ENCODE measurements at regions not wholly inside any gene's neighbourhood (a gene's known extent, or its start where the extent isn't known, plus 50 kb on each side); places are given as distances from the start of the nearest gene placed in this dataset.

DNA sequence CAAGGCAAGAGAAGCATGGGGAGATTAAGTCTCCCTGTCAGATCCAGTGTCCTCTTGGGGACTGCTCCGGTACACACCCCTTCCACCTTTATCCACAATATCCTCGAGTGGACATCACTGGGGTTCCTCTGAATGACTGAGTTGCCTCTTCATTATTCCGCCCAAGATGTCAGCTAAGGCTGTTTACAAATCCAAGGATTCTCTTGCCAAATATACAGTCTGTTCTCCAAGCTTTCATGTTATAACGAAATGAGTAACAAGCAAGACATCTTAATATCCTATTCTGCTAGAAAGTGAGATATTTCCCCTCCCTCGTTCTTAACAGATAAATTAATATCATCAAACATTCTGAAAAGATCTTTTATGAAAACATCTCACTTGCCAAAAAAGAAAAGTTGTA lies 314.1 kb upstream of the IRX5 start:
- DNase-seq, result no peak

DNA sequence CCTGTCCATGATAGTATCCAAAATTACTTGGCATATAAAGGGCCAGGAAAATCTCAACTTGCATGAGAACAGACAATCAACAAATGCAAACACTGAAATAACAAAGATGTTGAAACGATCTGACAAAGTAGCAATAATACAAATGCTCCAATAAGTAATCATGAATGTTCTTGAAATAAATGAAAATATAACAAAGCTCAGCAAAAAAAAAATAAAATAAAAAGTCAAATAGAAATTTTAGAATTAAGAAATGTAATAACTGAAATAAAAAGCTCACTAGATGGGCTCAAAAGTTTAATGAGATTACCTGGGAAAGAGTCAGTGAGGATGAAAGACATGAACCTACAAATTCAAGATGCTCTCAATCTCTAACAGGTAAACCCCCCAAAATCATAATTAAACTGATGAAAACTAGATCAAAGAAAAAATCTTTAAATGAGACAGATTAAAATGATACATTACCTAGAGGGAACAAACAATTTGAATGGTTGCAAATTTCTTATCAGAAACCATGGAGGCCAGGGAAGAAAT lies 319.0 kb upstream of the IRX3 start:
- DNase-seq, result no peak

DNA sequence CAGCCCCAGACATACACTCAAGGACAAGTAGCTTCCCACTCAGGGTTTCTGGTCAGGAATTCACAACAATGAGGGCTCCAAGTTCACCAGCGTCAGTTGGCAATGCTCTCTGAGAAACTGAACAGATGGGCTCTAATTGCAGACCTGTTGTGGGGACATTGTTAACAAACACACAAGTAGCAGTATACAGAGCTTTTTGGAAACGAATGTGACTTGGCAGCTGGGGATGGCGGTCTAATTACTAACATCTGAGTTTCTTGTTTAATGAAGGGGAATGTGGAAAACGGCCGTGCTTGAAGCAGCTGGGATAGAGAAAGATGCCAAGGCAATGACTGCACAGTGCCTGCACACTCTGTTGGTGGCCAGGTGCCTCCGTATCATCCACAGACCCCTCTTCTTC lies 316.1 kb upstream of the IRX3 start:
- no peak for DNase-seq

DNA sequence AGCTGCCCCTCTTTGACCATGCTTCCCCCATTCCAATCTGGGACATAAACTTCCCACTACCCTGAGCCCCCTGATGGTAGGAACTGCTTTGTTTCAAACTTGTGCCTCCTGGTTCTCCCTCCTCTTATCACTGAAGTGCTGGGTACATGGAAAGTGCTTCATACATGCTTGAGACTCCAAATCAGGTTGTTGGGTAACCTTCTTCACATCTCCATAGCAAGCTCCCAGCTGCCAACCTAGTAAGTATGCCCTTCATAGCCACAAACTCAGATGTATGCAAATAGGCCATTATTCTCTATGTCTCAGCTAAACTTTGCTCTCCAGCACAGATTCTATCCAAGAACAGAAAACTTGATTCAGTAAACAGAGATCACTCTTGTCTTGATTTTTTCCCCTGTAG lies 310.6 kb upstream of the IRX3 start:
- no peak for DNase-seq

DNA sequence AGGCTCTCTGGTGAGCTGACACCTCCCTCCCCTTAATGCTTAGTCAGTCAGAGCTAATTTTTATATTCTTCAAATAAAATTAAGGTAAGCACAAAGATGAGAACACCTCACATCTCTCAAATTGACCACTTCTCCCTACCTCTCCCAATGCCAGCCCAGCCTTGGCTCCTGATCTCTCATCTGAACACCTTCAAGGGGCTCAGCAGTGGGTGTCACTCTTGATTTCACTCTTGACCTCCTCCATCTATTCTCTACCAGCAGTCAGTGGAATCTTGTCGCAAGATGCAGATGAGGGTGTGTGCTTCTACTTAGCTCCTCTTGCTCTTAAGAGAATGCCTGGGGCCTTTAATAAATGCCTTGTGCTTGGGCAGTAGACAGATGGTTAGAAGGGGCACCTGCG lies 309.0 kb upstream of the IRX3 start:
- DNase-seq, result no peak

DNA sequence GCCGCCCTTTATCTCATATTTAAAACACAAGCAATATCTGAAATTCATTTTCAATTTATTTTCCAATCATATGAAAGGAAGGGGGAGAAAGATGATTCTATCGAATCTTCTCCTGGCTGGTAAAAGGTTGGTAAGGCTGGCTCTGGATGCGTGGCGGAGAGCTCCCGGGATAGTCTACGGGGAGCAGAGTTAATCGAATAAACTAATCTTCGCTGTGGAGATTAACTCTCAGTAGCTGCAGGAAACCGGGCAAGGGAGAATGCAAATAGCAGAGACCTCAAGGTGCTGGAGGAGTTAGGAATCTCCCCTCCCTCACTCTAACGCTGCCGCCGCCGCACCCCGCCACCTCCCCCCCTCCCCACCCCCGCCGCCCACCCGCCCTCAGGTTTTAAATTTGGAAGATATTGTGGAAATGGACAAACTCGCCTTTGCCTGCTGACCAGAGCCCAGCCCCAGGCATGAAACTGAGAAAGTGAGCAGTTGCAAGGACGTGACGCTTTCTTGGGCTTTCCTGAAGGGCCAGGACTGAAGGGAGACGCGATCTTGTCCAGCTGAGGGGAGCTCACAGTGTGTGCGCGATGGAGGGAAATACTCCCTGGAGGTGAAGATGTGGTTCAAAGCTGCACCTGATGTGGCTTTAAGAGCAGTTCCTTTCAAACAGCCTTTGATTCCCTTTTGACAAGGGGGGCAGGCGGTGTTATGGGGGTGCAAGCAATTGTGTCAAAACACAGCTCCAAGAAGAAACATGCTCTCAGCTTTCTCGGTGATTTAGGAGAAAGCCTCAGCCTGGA lies 308.2 kb upstream of the IRX3 start:
- no peak for DNase-seq

DNA sequence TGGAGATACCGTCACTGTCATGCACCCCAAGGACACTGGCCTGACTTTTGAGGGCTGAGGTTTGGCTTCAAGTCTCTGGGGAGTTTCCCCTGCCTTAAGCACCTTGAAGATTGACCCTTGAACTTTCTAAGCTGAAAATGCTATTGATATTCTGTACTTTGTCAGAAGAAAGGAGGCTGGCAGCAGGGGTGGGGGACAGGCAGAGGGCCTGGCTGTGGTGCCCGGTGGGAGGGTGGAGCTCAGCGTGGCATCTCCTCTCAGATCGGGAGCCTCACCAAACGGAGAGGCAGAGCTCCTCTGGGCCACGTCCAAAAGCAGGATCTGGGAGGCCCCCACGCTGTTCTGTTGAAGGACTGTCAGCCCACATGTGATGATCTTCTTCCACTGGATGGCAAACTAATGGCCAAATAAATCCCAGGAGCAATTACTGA lies 305.2 kb upstream of the IRX3 start:
- no peak for DNase-seq

DNA sequence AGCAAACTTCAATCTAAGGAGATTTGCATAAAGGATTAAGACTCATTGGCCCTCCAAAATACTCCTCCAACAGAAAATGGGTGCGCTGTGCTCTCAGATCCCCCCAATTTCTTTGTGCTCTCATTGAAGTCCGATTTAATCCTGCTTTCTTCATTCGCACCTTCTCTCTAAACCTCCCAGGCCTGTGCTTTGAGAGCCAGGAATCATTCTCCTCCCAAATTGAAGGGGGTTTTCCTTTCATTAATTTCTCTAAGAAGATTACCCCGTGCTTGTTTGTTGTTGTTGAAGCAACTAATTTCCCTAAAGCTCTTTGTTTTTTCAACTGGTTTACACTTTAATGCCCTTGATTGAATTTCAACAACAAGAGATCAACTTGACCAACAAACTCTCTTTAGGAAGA lies 304.2 kb upstream of the IRX3 start:
- no peak for DNase-seq

DNA sequence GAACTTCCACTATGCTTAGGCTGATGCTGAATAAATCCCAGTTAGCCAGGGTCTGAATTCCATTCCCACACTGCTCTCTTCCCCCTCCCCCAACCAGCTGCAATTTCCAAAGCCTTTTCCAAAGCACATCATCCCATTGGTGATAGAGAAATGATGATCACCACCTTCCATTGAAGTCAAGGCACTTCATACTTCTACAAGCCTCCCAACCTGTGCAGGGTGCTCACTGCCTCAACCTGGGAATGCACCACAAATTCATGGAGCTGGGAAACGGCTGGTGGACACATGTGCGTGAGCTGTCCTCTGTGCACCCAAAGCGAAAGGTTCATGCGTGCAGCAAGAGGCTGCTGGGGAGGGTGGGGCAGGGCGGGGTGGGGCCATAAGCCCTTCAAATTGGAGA lies 302.7 kb upstream of the IRX3 start:
- DNase-seq, result no peak

DNA sequence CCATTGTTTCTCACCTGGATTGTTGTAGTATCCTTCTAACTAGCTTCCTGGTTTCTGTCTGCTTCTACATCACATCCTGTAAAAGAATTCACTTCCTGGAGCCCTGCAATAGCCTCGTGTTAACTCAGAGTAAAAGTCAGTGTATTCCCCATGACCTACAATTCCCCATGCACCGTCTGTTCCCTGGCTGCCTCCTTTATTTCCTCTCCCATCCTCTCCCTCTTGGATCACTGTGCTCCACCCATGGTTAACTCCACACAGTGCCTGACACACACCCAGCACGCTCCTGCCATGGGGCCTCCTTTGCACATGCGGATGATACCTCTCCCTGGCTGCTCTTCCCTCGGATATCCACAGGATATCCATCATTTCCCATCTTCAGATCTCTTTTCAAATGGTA lies 301.4 kb upstream of the IRX3 start:
- DNase-seq, result no peak

DNA sequence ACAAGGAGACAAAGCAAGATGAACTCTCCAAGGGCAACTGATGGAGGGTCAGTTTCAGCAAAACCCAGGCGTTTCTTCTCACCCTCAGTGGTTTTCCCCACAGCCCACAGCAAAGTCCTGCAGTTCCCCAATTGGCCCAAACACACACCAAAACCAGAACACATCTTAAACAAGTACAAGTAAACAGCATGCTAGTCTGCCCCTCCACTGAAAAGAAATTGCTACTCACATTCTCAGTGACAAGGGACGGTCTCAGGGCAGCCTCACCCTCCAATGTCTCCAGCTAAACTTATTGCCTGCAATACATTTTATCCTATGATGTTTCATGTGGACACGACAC lies 300.6 kb upstream of the IRX3 start:
- no peak for DNase-seq

DNA sequence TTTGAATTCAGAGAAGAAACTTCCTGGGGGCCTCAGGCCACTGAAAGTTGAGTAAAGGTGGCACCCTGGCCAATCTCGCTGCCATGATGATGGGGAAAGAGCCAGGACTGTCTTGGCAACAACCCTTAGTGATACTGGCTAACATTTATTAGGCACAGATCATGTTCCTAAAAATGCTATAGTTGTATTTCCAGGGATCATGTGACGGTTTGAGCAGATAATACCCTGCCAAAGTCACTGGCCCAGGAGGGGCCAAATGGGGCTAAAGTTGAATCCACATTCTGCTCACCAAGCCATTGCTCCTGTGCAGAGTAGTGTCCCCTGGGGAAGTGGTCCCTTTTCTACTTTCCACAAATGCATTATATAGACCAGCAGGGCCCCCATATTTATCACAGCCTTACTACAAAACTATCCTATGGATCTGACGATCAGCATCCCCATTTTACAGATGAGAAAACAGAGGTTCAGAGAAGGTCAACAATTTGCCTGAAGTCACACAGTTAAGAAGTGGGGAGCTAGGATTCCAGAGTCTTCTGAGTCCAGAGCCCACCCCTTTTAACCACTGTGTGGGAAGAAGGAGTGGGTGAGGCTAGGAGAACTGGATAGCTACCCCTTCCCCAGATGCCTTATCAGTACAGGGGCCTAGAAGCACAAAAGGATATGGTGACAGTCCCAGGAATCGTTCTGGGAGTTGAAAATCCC lies 300.0 kb upstream of the IRX3 start:
- no peak for DNase-seq

DNA sequence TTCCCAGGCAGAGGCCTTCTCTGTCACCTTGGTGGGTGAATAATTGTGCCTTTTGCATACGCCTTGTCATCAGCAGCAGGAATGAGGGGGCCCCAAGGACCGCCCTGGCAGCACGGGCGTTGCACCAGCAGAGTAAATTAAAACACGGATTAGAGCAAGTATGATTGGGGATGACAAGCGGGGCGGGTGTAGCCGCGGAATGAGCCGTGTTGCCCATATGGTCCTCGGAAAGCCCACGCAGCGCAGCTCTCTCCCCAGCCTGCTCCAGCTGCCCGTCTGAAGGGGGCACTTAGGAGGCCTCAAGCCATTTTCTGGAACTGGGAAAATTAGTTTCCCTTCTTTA lies 299.4 kb upstream of the IRX3 start:
- no peak for DNase-seq

DNA sequence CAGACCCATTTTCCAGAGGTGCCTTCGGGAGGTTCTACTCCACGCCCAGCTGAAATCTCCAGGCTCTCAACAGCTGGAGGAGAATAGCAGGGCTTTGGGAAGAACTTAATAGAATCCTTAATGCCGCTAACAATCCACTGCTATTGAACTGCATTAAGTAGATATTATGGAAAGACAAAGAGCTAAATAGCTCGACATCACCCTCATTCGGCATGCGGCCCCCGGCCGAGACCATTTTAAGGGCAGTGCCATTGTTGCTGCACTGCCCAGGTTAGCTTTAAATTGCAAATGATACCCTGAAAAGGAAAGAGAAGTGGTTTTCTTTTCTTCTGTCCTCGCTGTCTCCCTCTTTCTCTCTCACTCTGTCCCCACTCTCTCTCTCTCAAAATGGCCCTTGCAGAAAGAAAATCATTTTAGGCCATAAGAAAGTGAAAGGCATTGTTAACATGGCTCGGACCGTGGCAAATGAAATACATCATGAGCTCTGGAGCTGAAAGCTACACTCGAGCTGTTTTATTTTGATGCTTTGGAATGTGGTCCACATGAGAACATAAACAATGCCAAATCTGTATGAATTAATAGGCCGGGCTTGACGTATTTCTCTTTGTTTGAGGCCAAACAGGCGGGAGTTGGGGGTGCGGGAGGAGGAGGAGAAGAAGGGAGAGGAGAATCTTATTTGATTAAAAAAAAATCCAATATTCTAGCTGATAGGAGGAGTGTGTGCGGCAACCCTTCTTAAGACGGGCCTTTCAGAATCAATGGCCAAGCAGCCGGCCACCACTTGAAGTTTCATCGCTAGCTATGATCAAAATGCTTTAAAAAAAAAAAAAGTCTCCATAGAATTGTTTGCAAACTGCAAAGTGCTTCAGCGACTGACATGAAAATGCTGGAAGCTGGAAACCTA lies 298.8 kb upstream of the IRX3 start:
- no peak for DNase-seq

DNA sequence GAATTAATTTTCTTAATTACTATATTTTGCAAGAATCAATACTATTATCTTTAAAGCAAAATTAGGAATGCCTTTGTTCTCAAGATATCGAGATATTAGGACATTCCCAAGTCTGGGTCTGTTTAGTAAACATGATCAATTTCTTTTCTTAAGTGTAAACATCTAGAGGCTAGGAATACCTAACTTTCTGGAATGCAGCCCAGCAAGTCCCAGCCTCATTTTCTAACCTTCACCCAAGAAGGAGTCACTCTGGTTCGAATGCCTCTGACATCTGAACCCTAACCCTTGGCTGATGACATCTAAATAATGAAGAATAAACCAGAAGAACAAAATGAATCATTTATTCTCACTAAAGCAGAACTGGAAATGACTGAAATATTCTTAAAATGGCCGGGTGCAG lies 297.5 kb upstream of the IRX3 start:
- no peak for DNase-seq

DNA sequence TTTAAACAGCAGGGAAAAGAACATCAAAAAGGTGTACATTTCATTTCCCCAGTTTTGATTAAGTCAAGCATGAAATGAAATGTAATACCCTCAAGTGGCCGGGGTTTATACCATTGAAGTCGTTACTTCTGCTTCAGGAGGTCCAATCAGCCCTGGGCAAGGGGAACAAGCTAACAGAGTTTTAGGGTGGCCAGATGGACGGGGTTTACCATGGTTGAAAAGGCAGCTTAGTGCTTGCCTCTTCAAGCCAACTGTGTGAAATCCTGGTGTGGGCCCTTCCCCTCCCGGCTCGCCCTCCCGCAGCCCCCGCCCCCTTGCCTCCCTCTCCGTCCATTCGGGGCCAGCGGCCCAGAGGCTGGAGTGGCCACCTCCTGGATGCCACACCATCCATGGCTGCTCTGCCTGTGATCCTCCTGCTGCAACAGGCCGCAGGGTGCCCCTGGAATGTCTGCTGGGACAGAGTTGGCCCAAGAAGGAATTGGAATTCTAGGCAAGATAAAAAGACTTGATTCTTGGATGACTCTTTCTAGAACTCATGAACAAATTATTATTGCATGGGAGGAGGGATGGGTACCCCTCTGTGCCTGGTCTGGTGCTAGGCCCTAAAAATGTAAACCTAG lies 296.2 kb upstream of the IRX3 start:
- DNase-seq, result no peak

DNA sequence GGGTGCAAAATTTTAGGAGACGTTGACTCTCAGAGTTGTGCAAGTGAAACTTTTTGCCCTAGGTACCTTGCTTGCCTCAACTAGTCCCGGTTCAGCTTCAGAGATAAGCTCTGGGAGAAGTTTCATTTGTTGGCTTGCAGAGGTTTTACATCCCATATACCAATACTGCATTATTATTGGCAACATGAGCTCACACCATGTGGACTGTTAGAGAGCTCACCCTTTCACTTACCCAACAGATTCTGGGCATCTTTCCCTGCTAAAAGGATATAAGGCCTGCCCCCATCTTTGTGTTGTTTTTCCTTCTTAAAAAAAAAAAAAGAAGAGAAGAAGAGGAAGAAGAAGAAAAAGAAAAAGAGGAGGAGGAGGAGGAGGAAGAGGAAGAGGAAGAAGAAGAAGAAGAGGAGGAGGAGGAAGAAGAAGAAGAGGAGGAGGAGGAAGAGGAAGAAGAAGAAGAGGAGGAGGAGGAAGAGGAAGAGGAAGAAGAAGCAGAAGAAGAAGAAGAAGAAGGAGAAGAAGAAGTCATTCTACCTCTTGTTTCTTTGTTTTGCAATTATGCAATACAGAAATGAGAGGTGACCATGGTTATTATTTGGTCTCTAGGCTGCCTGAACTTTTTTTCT lies 292.6 kb upstream of the IRX3 start:
- no peak for DNase-seq

DNA sequence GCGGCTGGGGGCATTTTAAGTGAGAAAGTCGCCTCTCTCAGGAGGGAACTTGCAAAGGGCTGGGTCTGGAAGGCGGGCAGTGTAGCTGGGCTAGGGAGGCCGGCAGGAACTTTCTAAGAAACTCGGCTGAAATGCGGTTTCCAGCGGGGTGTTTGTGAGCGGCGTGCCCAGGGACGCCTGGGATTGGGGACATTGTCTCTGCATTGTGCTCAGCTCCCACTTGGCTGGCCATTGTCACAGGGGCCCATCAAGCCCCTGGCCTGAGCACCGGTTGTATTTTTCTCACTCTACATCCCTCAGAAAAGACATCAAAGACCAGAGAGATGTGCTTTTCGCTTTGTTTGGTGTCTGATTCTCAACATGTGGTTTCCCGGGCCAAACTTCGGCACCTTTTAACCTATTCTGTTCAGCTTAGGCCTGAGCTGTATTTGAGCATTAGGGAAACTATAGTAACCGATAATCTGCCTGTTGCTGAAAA lies 291.1 kb upstream of the IRX3 start:
- no peak for DNase-seq

DNA sequence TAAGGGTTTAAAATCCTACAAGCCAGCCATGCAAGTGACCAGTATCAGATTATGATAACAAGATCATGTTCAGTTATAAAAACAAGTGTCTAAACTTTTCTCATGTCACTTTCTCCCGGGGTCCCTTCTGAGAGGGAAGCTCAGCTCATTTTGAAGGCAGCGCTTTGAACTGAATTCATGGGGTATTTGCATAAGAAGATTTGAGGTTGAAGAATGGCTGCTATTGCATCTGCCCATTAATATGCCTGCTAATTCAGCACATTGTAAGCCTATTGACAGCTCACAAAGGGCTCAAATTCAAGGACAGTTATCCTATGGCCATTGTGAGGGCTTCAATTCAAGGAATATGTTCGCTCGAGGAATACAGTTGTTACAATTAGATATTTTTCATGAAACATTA lies 290.2 kb upstream of the IRX3 start:
- no peak for DNase-seq

DNA sequence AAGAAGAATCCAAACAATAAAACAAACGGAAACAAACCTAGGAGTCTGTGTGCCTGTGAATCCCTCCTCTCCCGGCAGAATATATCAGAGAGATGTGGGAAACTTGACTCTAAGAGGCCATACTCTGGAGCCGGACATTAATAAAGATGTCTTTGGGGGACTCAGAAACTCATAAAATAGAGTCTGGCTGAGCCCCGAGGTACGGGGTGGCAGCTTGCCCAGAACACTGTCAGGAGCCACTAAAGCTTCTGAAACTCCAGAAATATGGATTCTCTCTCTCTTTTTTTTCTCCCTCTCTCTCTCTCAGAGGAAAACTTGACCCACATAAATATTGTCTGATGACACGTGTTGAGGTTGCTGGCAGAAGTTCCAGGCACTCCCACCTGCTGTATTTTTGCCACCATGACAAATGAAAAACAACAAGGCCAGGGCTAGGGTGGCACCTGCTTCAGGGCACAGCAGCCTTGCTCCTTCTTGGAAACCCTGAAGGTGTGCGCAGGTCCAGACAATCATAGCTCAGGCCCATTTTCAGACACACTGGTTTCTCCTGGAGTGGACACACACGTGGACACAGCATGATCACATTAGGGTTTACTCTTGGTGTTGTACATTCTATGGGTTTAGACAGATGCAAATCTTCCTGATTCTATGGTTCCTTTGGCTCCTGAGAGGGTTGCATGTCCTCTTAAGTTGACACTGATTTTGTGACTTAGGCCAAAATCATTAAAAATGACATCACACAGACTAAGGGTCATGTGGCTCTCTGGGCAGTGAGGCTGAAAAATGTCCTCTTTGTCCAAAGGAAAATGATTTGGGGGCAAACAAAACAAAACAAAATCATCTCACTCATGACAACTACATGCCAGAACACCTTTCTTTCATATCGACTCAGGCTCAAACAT lies 282.6 kb upstream of the IRX3 start:
- no peak for DNase-seq

DNA sequence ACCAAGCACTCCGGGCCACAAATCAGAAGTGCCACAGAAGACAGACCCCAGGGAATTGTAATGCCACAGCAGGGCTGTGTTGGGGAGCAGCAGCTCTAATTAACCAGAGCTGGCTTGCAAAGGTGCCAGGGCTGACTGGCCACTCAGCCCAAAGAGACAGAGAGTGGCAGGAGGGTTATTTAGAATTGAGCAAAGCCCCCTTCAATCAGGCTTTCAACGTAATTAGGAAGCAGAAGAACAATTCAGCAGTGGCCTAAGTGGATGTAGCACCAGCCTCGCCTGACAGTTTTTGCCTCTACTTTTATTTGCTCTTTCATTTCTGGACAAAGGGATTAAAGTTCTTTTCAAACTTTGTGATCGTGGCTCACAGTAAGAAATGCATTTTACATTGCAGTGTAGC lies 278.3 kb upstream of the IRX3 start:
- no peak for DNase-seq

DNA sequence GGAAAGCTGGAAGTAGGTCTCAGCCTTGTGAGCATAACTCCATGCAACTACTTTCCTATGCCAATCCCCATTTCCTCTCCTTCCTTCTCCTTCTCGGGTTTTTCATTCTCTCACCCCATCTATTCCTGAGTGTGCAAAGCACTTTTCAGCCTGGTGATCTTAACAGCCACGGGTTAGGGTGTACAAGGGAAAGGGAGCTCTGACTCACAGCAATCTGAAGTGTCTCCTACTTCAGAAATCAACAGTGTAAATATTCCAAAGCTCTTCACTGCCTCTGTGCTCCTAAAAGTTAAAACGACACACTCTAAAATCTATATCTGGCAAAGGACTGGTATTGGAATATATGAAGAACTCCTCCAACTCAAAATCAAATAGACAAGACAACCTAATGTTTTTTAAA lies 268.0 kb upstream of the IRX3 start:
- peak; percentile 36 for DNase-seq

Measured in NCI-H510A treated with DMSO at 0.1 percent for 48 hours (cell line).